Endodermal cell (in vitro differentiated cells): ENCODE measurements at regions not wholly inside any gene's neighbourhood (a gene's known extent, or its start where the extent isn't known, plus 50 kb on each side); places are given as distances from the start of the nearest gene placed in this dataset.

ENCODE experiments used
- DNase-seq: peaks from one replicate; pipeline ENCODE4 v3.0.0-alpha.2; 2017
- H3K27ac ChIP-seq: 2 replicates; pipeline ENCODE4 v1.5.1; 2013; ENCODE audit warnings: mild to moderate bottlenecking, low read depth, low read length, moderate library complexity
- H3K27me3 ChIP-seq: 2 replicates; pipeline ENCODE4 v1.6.1; 2013; ENCODE audit warnings: mild to moderate bottlenecking, low read length, moderate library complexity; ENCODE audit not compliant: insufficient read depth, control insufficient read depth, poor library complexity, severe bottlenecking
- H3K36me3 ChIP-seq: 2 replicates; pipeline ENCODE4 v1.7.0; 2013; ENCODE audit warnings: mild to moderate bottlenecking, low read length, moderate library complexity; ENCODE audit not compliant: control insufficient read depth, insufficient read depth
- H3K4me1 ChIP-seq: one replicate; pipeline ENCODE4 v1.7.0; 2013; ENCODE audit warnings: low read length; ENCODE audit not compliant: control insufficient read depth, insufficient read depth
- H3K4me3 ChIP-seq: 2 replicates; pipeline ENCODE4 v1.5.1; 2013; ENCODE audit warnings: mild to moderate bottlenecking, low read length, moderate library complexity
- H3K9ac ChIP-seq: 2 replicates; pipeline ENCODE4 v1.6.1; 2013; ENCODE audit warnings: mild to moderate bottlenecking, low read length, moderate library complexity; ENCODE audit not compliant: poor library complexity, severe bottlenecking; ENCODE audit errors: extremely low read depth
- H3K9me3 ChIP-seq: 2 replicates; pipeline ENCODE4 v1.6.1; 2013; ENCODE audit warnings: mild to moderate bottlenecking, low read length, moderate library complexity; ENCODE audit not compliant: control insufficient read depth
- H3K27ac Mint-ChIP-seq: 2 replicates; pipeline ENCODE4 v1.8.0; 2020; ENCODE audit warnings: mixed read lengths
- H3K27me3 Mint-ChIP-seq: 2 replicates; pipeline ENCODE4 v1.8.0; 2021; ENCODE audit warnings: mild to moderate bottlenecking, mixed read lengths; ENCODE audit not compliant: insufficient read depth
- H3K36me3 Mint-ChIP-seq: 2 replicates; pipeline ENCODE4 v1.8.0; 2020; ENCODE audit warnings: low read depth, mixed read lengths
- H3K4me1 Mint-ChIP-seq: 2 replicates; pipeline ENCODE4 v1.8.0; 2020; ENCODE audit warnings: mixed read lengths
- H3K4me3 Mint-ChIP-seq: 2 replicates; pipeline ENCODE4 v1.8.0; 2020; ENCODE audit warnings: mild to moderate bottlenecking, moderate library complexity, mixed read lengths
- H3K9me3 Mint-ChIP-seq: 2 replicates; pipeline ENCODE4 v1.8.0; 2020; ENCODE audit warnings: mild to moderate bottlenecking, mixed read lengths
- CTCF ChIP-seq: fragments of 200-600 bp; sonication (generic); conservative IDR thresholded peaks from 2 replicates; pipeline ENCODE4 v1.5.0; 2021; ENCODE audit warnings: antibody characterized with exemption, mild to moderate bottlenecking
- WGBS, 2 experiments: methylation state at CpG; one replicate each; pipeline versions ENCODE4 v1.1.5 to v1.1.7; 2013; ENCODE audit warnings: missing lambda C conversion rate in 2 of 2, mixed read lengths in 1 of 2; ENCODE audit not compliant: insufficient coverage in 1 of 2, insufficient read length in 1 of 2; 5-methylcytosine and 5-hydroxymethylcytosine counted together

DNA sequence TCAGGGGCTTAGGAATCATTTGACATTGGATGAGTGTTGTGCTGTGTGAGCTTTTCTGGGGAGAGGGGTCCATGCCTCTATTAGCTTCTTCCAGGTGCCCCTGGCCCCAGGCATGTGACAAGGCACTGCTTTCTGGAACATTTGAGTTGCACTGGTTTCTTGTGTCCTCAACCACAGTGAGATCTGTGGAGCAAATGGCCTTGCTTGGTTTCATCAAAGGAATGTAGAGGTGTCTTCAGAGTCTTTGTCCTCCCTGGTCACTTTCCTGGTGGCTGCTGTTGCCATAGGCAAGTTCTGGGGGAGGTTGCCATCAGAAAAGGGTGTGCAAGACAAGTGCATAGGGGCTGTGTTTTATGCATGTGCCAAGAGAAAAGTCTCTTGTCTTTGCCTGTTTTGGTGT, 157.5 kb downstream of the MACROH2A1 start:
- no peak for TF ChIP-seq CTCF
- H3K27ac Mint-ChIP-seq: no peak overlapping the region
- Histone ChIP-seq H3K9me3 (no peaks in the 10 kb centered on the region), H3K9ac (no peak overlapping the region), H3K27ac (no peak overlapping the region), H3K4me3 (no peak overlapping the region), H3K4me1 (peaks cover 10% of the 10 kb centered on the region), H3K36me3 (no peaks in the 10 kb centered on the region), H3K27me3 (peaks cover 8% of the 10 kb centered on the region)
- H3K36me3 Mint-ChIP-seq: no peaks in the 10 kb centered on the region
- DNase-seq: peak; percentile 15
- no peaks in the 10 kb centered on the region for H3K9me3 Mint-ChIP-seq
- H3K4me1 Mint-ChIP-seq: peaks cover 17% of the 10 kb centered on the region
- H3K4me3 Mint-ChIP-seq: no peak overlapping the region
- H3K27me3 Mint-ChIP-seq: peaks cover 23% of the 10 kb centered on the region

DNA sequence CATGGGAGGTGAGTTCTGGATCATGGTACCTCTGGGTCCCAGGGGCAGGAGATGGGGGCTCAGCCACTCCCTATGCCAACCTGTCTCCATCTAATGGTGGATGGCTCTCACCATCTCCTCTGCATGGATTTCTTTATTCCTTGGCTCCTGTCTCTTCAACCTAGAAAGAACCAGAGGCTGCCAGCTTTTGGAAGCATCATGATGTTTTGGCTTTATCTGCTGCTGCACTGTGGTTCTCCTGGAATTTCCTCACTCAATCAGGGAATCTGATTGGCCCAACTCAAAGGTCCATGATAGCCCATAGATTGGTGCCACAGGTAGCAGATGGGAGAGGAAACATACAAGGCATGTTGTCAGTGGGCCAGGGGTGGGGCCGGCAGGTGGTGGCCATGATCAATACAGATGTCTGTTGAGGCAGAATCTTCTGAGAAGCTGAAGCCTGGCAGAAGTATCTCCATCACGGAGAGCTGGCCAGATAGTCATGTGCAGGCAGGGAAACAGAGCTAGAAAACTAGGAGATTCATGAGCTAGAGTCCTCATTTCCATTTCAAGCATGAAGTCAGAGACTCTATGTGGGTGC, 158.2 kb downstream of the MACROH2A1 start:
- peaks cover 11% of the 10 kb centered on the region for H3K27me3 ChIP-seq
- DNase-seq: no peak
- no peak overlapping the region for H3K4me3 ChIP-seq
- H3K36me3 ChIP-seq: no peaks in the 10 kb centered on the region
- Mint-ChIP-seq H3K36me3 (no peaks in the 10 kb centered on the region), H3K4me3 (no peak overlapping the region), H3K27me3 (peaks cover 19% of the 10 kb centered on the region), H3K4me1 (peaks cover 10% of the 10 kb centered on the region), H3K27ac (no peak overlapping the region), H3K9me3 (no peaks in the 10 kb centered on the region)
- H3K4me1 ChIP-seq: peaks cover 6% of the 10 kb centered on the region
- no peaks in the 10 kb centered on the region for H3K9me3 ChIP-seq
- H3K27ac ChIP-seq: no peak overlapping the region
- H3K9ac ChIP-seq: no peak overlapping the region
- 86 to 92% methylated on average over 2 of the region's 2 CpGs for WGBS, 2 experiments
- TF ChIP-seq CTCF: no peak

- Mint-ChIP-seq H3K27me3 (peaks cover 14% of the 10 kb centered on the region), H3K36me3 (no peaks in the 10 kb centered on the region), H3K4me1 (peaks cover 4% of the 10 kb centered on the region), H3K9me3 (no peaks in the 10 kb centered on the region), H3K27ac (no peak overlapping the region), H3K4me3 (no peak overlapping the region)
- no peaks in the 10 kb centered on the region for H3K36me3 ChIP-seq
- H3K27ac ChIP-seq: no peak overlapping the region
- H3K4me1 ChIP-seq: peaks cover 1% of the 10 kb centered on the region
- no peak for DNase-seq
- H3K4me3 ChIP-seq: no peak overlapping the region
- no peak for TF ChIP-seq CTCF
- WGBS, 2 experiments: 91 to 100% methylated on average over 2 to 3 of the region's 3 CpGs
- no peak overlapping the region for H3K9ac ChIP-seq
- peaks cover 13% of the 10 kb centered on the region for H3K27me3 ChIP-seq
- no peaks in the 10 kb centered on the region for H3K9me3 ChIP-seq
Measured at GRCh38 chr5:135240283-135240633, 158.8 kb downstream of the MACROH2A1 start.
